GM18951 (cell line): ENCODE measurements at regions not wholly inside any gene's neighbourhood (a gene's known extent, or its start where the extent isn't known, plus 50 kb on each side); places are given as distances from the start of the nearest gene placed in this dataset.

ENCODE experiments used
- POLR2A ChIP-seq: IDR thresholded peaks from 4 replicates; pipeline ENCODE4 v1.6.1; 2011; ENCODE audit warnings: mild to moderate bottlenecking; ENCODE audit not compliant: insufficient read length, insufficient read depth; ENCODE audit errors: extremely low read depth
- in situ Hi-C: fragments of 300-500 bp; cut with MboI; formaldehyde crosslinking; loops from one replicate; pipeline ENCODE4 v1.12.0; 2022; ENCODE audit warnings: low sequenced_read_pairs, mixed read lengths, inconsistent platforms; ENCODE audit not compliant: unreplicated experiment

DNA sequence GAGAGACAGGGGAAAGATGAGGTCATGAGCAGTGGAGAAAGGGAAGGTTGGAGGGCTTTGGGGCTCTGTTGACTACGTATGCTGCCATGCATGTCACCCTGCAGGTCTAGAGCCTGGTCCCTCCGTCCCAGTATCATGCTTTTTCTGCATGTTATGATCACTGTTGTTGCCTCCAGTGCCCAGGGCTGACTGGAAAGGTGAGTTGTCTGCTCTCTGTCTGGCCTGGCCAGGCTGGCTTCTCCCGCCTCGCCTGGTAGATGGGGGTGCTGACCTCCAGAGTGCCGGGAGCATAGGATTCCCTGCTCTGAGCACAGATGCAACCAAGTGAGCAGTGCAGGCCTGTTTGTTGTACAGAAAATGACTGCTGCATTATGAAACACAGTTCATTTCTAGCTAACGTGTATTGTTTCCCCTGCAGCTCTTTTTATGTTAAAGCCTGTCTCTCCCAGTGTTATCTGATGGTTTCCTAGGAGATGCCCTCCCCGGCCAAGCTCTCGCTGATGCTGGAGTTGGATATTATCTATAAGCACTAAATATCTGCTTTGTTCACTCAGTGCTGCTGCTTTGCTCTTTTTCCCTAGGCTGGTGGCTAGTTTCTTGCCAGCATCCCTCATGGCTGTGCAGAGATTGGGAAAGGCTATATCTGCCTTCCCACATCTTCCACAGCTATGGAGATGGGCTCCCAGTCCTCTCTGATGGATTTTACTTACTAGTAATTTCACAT is 158.2 kb downstream of the TDRD15 start:
- no peak for TF ChIP-seq POLR2A
- in situ Hi-C loops: no loop called here

DNA sequence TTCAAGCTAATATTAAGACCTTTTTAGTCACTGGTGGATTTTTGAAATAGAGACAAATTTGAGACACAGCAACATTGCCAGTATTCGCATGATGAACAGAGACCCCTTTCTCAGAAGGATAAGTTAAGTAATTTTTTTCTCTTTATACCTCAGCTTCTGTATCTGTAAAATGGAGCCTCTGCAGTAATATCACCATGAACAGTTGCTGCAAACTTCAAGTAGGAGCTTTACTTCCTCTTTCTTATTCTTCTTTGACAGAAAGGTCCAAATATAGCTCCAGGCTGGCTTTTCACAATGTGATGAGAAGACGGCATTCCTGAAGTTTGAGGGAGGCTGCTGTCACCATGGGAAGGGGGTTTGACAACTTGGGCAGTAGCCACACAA is 158.7 kb downstream of the TDRD15 start:
- in situ Hi-C loops: no loop called here
- TF ChIP-seq POLR2A: no peak

DNA sequence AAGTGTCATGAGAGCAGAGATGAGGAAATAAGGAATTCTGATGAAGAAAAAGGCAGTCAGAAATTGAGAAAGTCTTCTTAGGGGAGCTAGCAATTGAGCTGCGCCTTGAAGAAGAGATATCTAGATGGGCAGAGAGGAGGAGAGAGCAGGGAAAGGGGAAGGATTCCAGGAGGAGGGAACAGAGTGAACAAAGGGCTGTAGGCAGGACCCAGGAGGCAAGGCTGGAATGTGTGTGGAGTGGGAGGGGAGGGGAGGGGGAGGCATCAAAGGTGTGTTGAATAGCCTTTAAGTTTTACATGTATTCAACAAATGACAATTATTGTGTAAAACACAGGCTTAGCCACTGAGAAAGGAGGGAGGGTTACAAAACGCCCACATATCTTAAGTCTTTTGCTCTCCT is 164.5 kb downstream of the TDRD15 start:
- TF ChIP-seq POLR2A: no peak
- in situ Hi-C loops: no loop called here

DNA sequence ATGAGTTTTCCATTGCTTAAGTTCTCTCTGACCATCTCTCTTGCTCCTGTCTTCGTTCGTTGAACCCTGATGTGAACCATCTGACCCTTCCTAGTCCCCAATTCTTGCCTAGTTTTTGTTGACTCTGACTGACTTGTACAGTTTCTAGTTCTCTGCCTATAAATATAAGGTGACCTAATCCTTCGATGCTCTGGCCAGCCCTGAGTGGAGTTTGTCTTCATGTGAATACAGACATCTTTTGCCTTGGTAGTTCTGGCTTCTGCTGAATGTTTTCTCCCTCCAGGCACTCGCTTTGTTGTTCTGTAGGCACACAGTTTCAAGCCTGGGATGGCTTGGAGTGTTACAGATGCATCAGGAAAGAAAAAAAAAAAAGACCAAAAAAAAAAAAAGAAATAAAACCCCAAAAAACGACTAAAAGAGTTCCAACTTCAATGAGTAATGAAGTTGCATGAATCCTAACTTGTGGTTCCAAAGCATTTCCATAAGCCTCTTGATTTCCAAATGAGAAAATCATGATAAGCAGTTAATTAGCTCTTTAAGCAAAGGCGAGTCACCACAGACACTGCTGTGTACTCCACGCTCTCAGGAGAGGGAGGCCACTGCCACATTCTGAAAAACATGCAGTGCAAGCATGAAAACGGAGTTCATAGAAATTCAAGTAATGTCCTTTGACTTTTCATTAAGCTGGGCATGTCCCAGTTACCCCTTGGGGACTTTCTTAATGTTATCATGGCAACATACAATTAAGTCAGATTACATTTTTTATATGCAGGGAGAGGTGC is 165.2 kb downstream of the TDRD15 start:
- in situ Hi-C loops: no loop called here
- TF ChIP-seq POLR2A: no peak

DNA sequence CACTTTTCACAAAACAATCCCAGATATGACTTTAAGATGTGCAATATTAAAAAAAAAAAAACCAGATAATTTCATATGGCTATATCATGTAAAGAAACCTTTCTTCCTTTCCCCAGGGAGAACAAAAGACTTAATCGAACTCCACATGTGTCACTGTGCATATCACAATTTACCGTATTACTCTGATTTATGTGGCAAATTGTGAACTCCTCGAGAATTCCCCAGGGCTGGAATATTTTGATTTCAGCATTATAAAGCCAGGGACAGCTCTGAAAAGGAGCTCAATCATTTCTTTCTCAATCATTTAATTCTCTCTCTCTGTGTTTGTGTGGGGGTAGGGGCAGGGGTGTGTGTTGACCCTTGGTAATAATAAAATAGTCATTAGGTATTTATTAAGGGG is 165.8 kb downstream of the TDRD15 start:
- no peak for TF ChIP-seq POLR2A

DNA sequence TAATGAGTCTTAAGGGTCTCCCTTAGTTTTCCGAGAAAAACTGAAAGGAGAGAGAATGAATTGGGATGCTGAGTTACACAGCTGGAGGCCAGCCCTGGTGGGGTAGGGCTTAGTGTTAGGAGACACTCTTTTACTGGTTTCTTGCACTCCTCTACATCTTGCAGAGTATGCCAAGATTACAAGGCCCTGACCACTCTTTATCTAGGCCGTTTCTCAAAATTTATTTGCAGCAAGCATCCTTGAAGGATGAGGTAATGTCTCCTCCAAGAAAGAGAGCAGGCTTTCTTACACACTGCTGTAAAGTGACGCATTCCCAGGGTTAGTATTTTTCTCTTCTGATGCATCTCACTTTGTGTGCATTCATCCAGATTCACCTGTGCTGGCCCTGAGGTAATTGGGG is 166.2 kb downstream of the TDRD15 start:
- in situ Hi-C loops: no loop called here
- no peak for TF ChIP-seq POLR2A

More for the DNA sequence above, 165.8 kb downstream of the TDRD15 start:
- in situ Hi-C loops: no loop called here

DNA sequence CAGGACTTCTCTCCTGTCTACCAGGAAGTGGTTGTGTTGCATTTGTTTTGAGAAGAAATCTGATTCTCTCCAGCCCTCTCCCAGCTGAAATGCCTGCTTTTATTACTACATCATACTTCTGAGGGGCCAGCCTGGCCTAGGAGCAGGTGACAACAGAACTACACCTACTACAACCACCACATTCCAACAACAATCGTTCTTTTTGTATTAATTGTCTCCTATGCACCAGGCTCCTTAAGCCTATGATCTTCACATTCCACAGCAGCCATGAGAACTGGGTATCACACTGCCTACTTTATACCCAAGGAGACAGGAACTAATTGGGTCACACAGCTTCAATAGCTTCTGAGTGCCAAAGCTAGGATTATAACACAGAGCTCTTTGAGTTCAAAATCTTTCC is 167.7 kb downstream of the TDRD15 start:
- in situ Hi-C loops: no loop called here
- TF ChIP-seq POLR2A: no peak

DNA sequence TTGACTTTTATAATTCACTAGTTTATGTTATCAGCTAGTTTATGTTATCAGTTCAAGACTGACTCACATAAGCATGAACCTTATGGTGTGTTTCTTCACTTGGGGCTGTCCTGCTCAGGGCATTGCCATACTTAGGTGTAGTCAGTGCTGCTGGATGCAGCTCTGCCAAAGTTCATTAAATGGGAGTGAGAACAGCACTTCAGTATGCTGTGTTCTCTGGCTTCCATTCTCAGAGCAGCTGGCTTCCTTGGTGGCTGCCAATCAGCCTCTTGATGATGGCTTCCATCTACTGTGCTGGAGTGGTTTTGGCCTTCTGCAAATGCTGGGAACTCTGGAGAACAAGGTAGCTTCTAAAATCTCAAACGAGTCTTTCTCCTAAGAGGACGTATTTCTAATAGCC is 170.7 kb downstream of the TDRD15 start:
- in situ Hi-C loops: no loop called here
- TF ChIP-seq POLR2A: no peak

DNA sequence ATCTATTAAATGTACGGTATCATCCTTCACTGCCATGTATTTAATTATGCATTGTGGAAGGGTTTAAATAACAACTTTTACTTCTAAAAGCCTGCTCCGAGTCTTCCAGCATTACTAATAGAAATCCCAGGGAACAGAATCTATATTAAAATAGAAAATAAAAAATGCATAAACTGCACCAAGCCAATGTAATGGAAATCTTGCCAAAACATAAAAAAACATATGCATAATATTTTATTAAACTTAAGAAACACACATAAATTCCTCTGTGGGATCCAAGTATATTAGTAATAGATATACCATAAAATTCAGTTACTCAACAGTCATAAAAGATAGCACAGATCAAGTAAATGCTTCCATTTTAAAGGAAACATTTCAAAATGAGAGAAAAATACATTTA is 175.6 kb downstream of the TDRD15 start:
- in situ Hi-C loops: no loop called here

DNA sequence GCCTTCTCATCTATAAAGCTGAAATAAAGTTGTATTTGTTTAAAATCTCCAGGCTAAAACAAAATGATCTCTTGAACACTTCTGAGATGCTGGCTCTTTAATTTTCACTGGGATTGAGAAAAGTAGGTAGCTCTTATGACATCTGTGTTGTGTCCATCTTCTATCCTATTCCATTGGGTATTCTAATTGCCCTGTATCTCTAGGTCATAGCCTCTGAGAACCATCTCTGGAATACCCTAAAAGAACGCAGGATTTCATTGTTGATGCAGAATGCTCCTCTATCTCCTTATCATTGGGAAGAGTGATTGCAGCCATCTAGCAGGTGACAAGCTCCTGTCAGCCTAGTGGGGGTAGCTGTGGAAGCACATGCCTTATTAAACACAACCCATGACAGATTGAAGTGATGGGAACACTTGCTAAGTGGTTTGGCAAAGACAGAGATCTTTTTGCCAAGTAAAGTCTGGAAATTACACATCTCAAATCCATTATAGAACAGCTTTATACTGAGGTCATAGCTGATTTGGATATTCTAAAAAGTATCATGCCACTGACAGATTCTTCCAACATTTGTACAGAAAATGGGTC is 178.2 kb downstream of the TDRD15 start:
- in situ Hi-C loops: loop anchor here (25.0 kb wide), 1 partner anchor 265 kb away; the partner anchor contains the start of gene APOB

More for the DNA sequence above, 175.6 kb downstream of the TDRD15 start:
- TF ChIP-seq POLR2A: no peak

DNA sequence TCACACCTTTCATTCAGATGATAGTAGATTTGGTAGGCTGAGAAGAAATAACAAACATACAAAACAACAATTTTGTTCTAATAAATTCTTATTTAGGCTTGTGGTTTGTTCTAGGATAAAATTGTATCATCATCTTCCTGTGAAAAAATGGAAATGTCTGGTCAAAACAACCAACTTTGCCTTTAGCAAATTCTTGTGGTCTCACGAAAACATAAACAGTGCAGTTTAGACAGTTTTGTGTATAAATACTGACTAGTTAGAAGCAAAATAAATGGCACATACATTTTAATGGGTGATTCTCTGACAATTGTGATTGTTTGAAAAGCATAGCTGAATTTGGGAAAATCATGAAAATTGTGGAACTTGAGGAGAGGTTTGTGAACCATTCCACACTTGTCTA is 180.1 kb downstream of the TDRD15 start:
- in situ Hi-C loops: loop anchor here (25.0 kb wide), 1 partner anchor 267 kb away; the partner anchor contains the start of gene APOB
- TF ChIP-seq POLR2A: no peak

More for the DNA sequence above, 178.2 kb downstream of the TDRD15 start:
- no peak for TF ChIP-seq POLR2A

DNA sequence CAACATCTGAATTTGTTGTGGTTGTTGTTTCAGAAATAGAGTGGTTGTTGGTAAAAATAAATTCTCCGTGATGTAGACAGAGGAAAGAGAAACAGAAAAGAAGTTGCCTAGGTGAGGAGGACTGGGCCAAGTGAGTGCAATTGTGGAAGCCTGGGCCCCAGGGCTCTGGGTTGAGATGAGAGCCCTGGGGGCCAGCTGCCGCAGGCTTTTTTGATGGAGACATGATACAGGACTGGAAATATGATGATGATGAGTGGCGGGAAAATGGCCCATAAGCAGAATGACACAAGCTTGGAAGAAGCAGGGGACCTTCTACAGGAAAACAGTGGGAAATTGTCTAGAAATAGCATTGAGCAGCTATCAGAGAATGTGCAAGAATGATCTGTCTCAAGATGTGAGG is 181.8 kb downstream of the TDRD15 start:
- no peak for TF ChIP-seq POLR2A
- in situ Hi-C loops: loop anchor here (25.0 kb wide), 1 partner anchor 268 kb away; the partner anchor contains the start of gene APOB

DNA sequence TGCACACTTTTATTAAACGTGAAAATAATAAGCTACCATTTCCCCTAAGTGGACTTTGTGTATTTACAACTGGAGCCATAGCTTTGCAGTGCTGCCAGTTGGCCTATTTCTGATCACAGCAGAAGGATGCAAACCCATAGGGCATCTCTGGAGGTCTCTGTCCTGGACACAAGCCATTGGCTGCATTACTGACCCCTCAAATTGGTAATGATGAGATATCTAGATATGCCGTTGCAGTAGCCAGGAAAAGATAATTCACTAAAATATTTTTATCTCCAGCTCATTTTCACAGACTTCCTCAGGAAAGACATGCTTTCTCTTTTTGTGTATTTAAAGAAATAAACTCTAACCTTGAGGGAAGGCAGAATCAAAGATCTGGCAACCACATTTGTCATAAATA is 182.5 kb downstream of the TDRD15 start:
- in situ Hi-C loops: loop anchor here (25.0 kb wide), 1 partner anchor 269 kb away; the partner anchor contains the start of gene APOB

More for the DNA sequence above, 182.5 kb downstream of the TDRD15 start:
- no peak for TF ChIP-seq POLR2A
